GM23338 (cell line): ENCODE measurements at regions not wholly inside any gene's neighbourhood (a gene's known extent, or its start where the extent isn't known, plus 50 kb on each side); places are given as distances from the start of the nearest gene placed in this dataset.

Experiments
- CREB1 ChIP-seq: fragments of 250-450 bp; sonication (Bioruptor Pico); IDR thresholded peaks from 2 replicates; pipeline ENCODE4 v1.5.0; 2020; ENCODE audit warnings: low read depth, mild to moderate bottlenecking, moderate library complexity
- CTCF ChIP-seq, 2 experiments: fragments of 200-600 bp in 1 of 2; sonication (generic) in 1 of 2; conservative IDR thresholded peaks; 2 replicates each; pipeline versions ENCODE4 v1.5.1 to v1.6.1; 2016 to 2017; ENCODE audit warnings: antibody characterized with exemption in 2 of 2, low read depth in 2 of 2, mild to moderate bottlenecking in 2 of 2, moderate library complexity in 1 of 2
- ETS1 ChIP-seq: IDR thresholded peaks from 2 replicates; pipeline ENCODE4 v1.6.1; 2016; ENCODE audit warnings: antibody characterized with exemption
- EZH2 ChIP-seq: fragments of 200-600 bp; sonication (generic); IDR thresholded peaks from one replicate; pipeline ENCODE4 v1.8.0; 2017; ENCODE audit warnings: antibody characterized with exemption, mild to moderate bottlenecking, low read depth; ENCODE audit not compliant: unreplicated experiment
- EZH2phosphoT487 ChIP-seq: fragments of 200-600 bp; sonication (generic); IDR thresholded peaks from one replicate; pipeline ENCODE4 v1.8.1; 2018; ENCODE audit warnings: antibody characterized with exemption; ENCODE audit not compliant: unreplicated experiment
- JUNB ChIP-seq: IDR thresholded peaks from one replicate; pipeline ENCODE4 v1.6.1; 2016; ENCODE audit warnings: antibody characterized with exemption; ENCODE audit not compliant: unreplicated experiment
- POLR2AphosphoS5 ChIP-seq: IDR thresholded peaks from 2 replicates; pipeline ENCODE4 v1.6.1; 2016; ENCODE audit warnings: antibody characterized with exemption, low read depth
- ZNF114 ChIP-seq: fragments of 250-450 bp; sonication (Bioruptor Pico); IDR thresholded peaks from 2 replicates; pipeline ENCODE4 v1.5.0; 2020; ENCODE audit warnings: mild to moderate bottlenecking, moderate library complexity
- ZNF331 ChIP-seq: fragments of 250-450 bp; sonication (Bioruptor Pico); IDR thresholded peaks from 2 replicates; pipeline ENCODE4 v1.5.0; 2020; ENCODE audit warnings: low read depth, mild to moderate bottlenecking, moderate library complexity
- TF ChIP-seq, protein P1 (sequence below): fragments of 250-450 bp; sonication (Bioruptor Pico); IDR thresholded peaks from 2 replicates; pipeline ENCODE4 v1.5.0; 2020; ENCODE audit warnings: mild to moderate bottlenecking, moderate library complexity

DNA sequence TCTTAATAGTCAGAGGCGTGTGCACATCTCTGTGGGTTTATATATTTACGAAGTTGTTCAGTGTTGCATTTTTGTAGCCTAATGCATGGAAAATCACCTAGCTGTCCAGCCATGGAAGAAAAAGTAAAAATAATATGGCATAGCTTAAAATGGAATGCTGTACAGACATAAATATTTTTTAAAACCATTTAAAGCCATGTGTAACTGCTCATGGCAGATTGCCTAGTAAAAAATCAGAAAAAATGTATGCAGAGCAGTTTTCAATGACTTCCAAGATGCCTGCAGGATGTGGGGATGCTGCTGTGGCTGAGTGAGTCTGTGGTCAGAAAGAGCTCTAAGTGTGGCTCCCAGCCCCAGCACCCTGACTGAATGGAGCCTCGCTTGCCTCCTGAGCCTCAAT is 64.8 kb upstream of the ALKAL2 start (continued):
- TF ChIP-seq, protein P1, sequence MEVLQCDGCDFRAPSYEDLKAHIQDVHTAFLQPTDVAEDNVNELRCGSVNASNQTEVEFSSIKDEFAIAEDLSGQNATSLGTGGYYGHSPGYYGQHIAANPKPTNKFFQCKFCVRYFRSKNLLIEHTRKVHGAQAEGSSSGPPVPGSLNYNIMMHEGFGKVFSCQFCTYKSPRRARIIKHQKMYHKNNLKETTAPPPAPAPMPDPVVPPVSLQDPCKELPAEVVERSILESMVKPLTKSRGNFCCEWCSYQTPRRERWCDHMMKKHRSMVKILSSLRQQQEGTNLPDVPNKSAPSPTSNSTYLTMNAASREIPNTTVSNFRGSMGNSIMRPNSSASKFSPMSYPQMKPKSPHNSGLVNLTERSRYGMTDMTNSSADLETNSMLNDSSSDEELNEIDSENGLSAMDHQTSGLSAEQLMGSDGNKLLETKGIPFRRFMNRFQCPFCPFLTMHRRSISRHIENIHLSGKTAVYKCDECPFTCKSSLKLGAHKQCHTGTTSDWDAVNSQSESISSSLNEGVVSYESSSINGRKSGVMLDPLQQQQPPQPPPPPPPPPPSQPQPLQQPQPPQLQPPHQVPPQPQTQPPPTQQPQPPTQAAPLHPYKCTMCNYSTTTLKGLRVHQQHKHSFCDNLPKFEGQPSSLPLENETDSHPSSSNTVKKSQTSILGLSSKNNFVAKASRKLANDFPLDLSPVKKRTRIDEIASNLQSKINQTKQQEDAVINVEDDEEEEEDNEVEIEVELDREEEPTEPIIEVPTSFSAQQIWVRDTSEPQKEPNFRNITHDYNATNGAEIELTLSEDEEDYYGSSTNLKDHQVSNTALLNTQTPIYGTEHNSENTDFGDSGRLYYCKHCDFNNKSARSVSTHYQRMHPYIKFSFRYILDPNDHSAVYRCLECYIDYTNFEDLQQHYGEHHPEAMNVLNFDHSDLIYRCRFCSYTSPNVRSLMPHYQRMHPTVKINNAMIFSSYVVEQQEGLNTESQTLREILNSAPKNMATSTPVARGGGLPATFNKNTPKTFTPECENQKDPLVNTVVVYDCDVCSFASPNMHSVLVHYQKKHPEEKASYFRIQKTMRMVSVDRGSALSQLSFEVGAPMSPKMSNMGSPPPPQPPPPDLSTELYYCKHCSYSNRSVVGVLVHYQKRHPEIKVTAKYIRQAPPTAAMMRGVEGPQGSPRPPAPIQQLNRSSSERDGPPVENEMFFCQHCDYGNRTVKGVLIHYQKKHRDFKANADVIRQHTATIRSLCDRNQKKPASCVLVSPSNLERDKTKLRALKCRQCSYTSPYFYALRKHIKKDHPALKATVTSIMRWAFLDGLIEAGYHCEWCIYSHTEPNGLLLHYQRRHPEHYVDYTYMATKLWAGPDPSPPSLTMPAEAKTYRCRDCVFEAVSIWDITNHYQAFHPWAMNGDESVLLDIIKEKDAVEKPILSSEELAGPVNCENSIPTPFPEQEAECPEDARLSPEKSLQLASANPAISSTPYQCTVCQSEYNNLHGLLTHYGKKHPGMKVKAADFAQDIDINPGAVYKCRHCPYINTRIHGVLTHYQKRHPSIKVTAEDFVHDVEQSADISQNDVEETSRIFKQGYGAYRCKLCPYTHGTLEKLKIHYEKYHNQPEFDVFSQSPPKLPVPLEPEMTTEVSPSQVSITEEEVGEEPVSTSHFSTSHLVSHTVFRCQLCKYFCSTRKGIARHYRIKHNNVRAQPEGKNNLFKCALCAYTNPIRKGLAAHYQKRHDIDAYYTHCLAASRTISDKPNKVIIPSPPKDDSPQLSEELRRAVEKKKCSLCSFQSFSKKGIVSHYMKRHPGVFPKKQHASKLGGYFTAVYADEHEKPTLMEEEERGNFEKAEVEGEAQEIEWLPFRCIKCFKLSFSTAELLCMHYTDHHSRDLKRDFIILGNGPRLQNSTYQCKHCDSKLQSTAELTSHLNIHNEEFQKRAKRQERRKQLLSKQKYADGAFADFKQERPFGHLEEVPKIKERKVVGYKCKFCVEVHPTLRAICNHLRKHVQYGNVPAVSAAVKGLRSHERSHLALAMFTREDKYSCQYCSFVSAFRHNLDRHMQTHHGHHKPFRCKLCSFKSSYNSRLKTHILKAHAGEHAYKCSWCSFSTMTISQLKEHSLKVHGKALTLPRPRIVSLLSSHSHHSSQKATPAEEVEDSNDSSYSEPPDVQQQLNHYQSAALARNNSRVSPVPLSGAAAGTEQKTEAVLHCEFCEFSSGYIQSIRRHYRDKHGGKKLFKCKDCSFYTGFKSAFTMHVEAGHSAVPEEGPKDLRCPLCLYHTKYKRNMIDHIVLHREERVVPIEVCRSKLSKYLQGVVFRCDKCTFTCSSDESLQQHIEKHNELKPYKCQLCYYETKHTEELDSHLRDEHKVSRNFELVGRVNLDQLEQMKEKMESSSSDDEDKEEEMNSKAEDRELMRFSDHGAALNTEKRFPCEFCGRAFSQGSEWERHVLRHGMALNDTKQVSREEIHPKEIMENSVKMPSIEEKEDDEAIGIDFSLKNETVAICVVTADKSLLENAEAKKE (CRISPR knock-in tag) = no peak
- TF ChIP-seq EZH2phosphoT487 (no peak), ZNF114 (no peak), CTCF (conservative IDR thresholded peaks at IDR 0.05; ENCODE audit: low read depth in 2 of 2) (no peak), CREB1 (CRISPR knock-in tag) (no peak), POLR2AphosphoS5 (no peak), ETS1 (no peak), ZNF331 (no peak), JUNB (no peak), EZH2 (no peak)
